ENCODE measurements at regions not wholly inside any gene's neighbourhood (a gene's known extent, or its start where the extent isn't known, plus 50 kb on each side); places are given as distances from the start of the nearest gene placed in this dataset.

DNA sequence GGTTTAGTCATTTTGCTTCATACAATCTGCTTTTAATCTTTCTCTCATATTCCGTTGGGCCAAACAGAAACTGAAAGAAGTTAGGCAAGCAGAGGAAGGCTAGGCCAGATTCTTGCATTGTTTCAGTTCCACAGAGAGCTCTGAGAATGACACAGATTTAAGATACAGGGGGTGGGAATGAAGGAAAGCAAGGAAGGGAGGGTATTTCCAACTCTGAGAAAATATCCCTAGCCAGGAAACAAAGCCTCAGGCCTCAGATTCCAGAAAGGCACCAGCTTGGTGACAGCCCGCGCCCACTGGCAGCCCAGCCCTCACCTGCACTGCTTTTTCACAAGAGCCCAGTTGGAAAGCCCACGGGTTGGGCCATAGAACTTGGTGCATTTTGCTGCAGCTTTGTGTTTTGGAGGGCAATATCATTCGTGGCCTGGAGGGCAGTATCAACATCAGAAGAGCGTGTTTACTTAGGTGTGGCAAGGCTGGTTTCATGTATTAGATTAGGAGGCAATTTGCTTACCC, 63.5 kb downstream of the ENC1 start:
- DNase-seq: peak; percentile 59

DNA sequence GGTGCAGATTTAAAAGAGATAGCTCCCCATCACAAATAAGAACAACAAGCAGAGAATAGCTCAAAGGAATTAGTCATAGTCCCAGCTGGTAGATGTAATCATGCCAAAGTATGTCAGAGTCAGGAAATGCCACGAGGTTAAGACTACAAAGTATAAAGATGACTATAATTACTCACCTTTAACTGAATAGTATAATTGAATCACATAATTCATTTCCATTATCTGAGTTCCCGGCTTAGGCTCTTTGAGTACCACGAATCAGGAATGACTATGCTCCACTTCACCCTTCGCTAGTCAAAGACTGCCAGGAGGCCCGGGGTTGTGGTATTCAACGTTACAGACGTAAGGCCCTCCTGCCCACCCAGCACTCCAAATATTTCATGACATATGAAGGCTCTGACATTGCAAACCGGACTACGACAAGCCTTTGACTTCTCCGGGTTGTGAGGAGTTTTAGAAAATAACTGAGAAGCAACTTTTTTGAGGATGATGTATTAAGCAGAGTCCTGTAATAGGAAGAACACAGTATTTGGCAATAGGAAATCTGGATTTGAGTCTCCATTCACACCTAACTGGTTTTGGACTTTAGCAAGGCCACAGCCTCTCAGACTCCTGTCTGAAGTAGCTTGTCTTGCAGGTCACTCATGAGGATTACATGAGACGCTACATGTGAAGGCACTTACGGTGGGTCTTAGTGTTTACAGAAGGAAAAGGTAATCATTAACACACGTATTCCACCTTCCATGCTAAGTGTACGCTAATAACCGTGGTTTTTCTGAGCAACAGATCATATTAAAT, 64.6 kb downstream of the ENC1 start:
- DNase-seq: no peak

DNA sequence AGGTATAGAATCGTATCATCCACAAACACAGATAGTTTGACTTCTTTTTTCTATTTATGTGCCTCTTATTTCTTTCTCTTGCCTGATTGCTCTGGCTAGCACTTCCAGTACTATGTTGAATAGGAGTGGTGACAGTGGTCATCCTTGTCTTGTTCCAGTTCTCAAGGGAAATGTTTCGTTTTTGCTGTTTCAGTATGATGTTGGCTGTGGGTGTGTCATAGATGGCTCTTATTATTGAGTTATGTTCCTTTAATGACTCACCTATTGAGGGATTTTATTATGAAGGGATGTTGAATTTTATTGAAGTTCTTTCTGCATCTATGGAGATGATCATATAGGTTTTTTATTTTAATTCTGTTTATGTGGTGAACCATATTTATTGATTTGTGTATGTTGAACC, 70.3 kb downstream of the ENC1 start:
- no peak for DNase-seq

- no peak for DNase-seq
Measured at GRCh38 chr5:74567411-74567995, 73.0 kb downstream of the ENC1 start.

- DNase-seq: no peak
Measured at GRCh38 chr5:74562122-74562521, 78.4 kb downstream of the ENC1 start.

- no peak for DNase-seq
Measured at GRCh38 chr5:74560245-74560644, 80.3 kb downstream of the ENC1 start.

GRCh38 chr5:74556631-74557595, 83.6 kb downstream of the ENC1 start:
- DNase-seq: no peak

GRCh38 chr5:74556006-74556405, 84.5 kb downstream of the ENC1 start:
- no peak for DNase-seq

DNA sequence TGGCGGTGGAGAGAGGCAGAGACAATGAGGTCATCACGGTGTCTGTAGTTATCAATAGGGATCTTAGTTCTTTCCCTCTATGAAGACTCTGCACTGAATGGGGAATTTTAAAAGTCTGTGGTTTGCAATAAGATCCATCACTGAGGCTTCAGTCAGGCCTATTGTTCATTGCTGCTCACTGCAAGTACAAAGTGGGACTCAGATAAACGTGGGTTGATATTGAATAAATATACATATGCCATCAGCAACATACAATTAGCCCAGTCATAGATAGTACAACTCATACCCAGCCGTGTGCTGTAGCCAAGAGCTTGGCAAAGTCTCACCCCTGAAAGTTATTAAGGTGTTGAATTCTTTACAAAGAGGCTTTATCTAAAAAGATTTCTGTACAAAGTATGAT, 88.4 kb downstream of the ENC1 start:
- no peak for DNase-seq

- DNase-seq: no peak
Measured at GRCh38 chr5:74550927-74551326, 89.6 kb downstream of the ENC1 start.

- DNase-seq: no peak
Measured at GRCh38 chr5:74549384-74549783, 91.1 kb downstream of the ENC1 start.

DNA sequence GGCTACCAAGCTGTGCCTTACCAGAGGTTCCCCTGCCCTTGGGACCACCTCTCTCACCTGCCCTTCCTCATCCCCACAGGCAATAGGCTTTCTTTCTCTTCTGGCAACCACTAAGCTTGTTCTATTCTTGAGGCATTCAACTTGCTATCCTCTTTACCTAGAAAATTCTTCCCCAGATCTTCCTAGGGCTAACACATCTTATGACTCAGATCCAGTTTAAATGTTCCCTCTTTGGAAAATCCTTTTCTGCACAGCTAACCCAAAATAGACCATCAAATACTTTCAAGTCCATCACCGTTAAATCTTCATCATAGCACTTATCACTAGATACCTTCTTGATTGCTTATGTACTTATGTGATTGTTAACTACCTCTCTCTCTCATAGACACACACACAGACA, 93.7 kb downstream of the ENC1 start:
- DNase-seq: no peak

- DNase-seq: no peak
Measured at GRCh38 chr5:74544811-74545210, 95.7 kb downstream of the ENC1 start.

- DNase-seq: no peak
Measured at GRCh38 chr5:74543162-74543995, 97.1 kb downstream of the ENC1 start.

DNA sequence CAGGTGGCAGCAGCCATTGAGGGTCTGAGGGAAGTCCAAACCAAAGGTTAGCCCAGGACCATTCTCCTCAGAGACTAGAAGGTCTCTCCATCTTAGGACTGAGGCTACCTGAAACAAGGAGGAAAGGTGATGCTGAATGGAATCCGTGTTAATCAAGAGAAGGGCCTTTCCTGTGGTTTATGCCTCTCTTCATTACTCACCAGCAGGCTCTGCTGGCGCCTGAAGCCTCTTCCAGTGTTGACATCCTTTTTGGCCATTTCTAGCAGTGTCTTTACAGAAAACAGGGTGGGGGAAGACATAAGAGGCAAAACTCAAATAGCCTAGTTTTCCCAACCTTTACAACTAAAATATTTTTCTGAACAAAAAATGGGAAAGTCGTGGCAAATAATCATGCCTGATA, 98.0 kb downstream of the ENC1 start:
- DNase-seq: no peak

DNA sequence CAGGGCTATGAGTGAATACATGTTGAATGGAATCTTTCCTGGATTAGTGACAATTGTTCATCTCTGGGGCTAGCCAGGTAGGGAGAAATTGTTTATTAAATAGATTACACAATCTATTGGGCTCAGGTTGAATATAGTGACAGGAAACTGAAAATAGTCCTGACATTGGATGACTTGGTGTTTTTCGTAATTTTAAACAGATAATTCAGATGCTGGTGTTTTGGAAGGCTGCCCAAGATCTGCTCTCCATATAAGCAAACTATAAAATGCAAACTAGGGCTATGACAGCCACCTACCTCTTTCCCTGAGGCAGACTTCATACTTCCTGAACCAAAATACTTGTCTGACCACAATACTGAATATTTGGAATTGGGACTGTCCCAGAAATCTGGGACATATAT, 99.1 kb downstream of the ENC1 start:
- no peak for DNase-seq

- DNase-seq: no peak
Measured at GRCh38 chr5:74540622-74541021, 99.9 kb downstream of the ENC1 start.

DNA sequence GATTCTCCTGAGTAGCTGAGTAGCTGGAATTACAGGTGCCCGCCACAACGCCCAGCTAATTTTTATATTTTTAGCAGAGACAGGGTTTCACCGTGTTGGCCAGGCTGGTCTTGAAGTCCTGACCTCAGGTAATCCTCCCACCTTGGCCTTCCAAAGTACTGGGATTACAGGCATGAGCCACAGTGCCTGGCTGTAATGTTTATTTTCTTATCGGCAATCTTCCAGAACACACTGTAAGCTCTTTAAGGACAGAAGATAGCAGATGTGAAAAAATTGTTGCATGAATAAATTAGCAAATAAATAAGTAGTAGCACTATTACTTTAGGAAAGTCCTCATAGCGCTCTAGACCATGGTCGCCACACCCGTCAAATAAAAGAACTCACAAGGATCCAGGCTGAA, 100.5 kb downstream of the ENC1 start:
- no peak for DNase-seq

GRCh38 chr5:74538206-74538661, 102.3 kb downstream of the ENC1 start:
- no peak for DNase-seq

DNA sequence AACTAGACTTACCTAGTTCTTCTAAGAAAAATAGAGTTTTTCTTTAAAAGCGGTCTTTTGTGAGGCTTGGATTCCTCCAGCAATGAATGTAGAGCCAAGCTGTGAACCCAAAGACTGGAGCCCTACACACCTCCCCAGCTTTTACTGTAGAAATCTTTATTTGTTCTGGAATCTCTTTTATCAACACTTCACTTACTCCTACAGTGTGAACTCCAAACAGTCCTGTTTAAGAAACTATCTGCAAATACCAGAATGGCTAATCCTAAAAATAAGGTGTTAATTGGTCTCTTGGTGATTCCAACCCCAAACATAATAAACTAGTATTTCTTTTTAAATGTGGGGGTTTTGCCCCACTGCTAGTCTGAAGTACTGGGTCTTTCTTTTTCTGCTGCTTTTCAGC, 103.9 kb downstream of the ENC1 start:
- DNase-seq: no peak

- no peak for DNase-seq
Measured at GRCh38 chr5:74535926-74536325, 104.6 kb downstream of the ENC1 start.

DNA sequence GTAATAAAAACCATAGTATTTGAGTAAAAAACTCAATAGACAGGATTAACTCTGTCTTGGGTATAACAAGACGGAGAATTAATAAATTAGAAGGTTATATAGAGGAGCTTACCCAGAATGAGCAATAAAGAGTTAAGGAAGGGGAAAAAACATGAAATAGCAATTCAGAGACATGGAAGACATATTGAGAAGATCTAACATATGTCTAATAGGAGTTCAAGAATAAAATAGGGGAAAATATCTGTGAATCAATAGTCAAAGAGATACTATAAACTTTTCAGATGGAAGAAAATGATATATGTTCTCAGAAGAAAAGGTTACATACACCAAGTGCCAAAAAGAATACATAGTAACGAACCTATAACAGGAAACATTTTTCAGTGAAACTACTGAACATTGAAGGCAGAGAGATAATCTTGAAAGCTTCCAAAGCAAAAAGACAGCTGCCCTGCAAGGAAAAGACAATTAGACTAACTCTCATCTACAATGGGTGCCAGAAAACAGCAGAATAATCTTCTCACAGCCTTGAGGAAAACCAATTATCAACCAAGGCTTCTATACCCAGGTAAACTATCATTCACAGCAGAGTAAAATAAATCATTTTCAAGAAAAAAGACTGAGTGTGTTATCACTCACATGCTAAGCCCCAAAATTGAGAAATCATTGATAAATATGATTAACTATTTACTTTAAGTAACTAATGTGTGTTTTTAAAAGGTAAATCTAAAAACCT, 106.0 kb downstream of the ENC1 start:
- no peak for DNase-seq
